H9 (cell line): ENCODE measurements at regions not wholly inside any gene's neighbourhood (a gene's known extent, or its start where the extent isn't known, plus 50 kb on each side); places are given as distances from the start of the nearest gene placed in this dataset.

Experiments
- DNase-seq: peaks from one replicate; pipeline ENCODE4 v3.0.0-alpha.2; 2017
- H2AFZ ChIP-seq: one replicate; pipeline ENCODE4 v1.6.1; 2013; ENCODE audit warnings: mild to moderate bottlenecking, low read length, control low read depth, moderate library complexity
- H2AK5ac ChIP-seq: 2 replicates; pipeline ENCODE4 v1.6.1; 2013; ENCODE audit warnings: low read length, control low read depth, mixed read lengths; ENCODE audit not compliant: insufficient read length
- H2BK120ac ChIP-seq: one replicate; pipeline ENCODE4 v1.6.1; 2013; ENCODE audit warnings: low read depth, mild to moderate bottlenecking, low read length, control low read depth, inconsistent platforms; ENCODE audit not compliant: poor library complexity, severe bottlenecking
- H2BK12ac ChIP-seq: 2 replicates; pipeline ENCODE4 v1.6.1; 2013; ENCODE audit warnings: low read length, control low read depth, mixed read lengths, low read depth; ENCODE audit not compliant: insufficient read length
- H2BK15ac ChIP-seq: 2 replicates; pipeline ENCODE4 v1.6.1; 2013; ENCODE audit warnings: low read depth, low read length, control low read depth
- H2BK20ac ChIP-seq: one replicate; pipeline ENCODE4 v1.6.1; 2013; ENCODE audit warnings: low read depth, mild to moderate bottlenecking, low read length, control low read depth, inconsistent platforms; ENCODE audit not compliant: poor library complexity, severe bottlenecking
- H2BK5ac ChIP-seq: 2 replicates; pipeline ENCODE4 v1.6.1; 2013; ENCODE audit warnings: low read length, control low read depth, mixed read lengths; ENCODE audit not compliant: insufficient read length
- H3K14ac ChIP-seq: 2 replicates; pipeline ENCODE4 v1.6.1; 2013; ENCODE audit warnings: low read length, control low read depth; ENCODE audit not compliant: insufficient read depth
- H3K18ac ChIP-seq: 2 replicates; pipeline ENCODE4 v1.6.1; 2013; ENCODE audit warnings: low read depth, mild to moderate bottlenecking, mixed read lengths, low read length, control low read depth; ENCODE audit not compliant: insufficient read length
- H3K23ac ChIP-seq: 2 replicates; pipeline ENCODE4 v1.6.1; 2013; ENCODE audit warnings: low read length, control low read depth, mixed read lengths, low read depth; ENCODE audit not compliant: insufficient read length
- H3K23me2 ChIP-seq: 2 replicates; pipeline ENCODE4 v1.6.1; 2013; ENCODE audit warnings: low read depth, mild to moderate bottlenecking, mixed read lengths, low read length, control low read depth; ENCODE audit not compliant: insufficient read length, poor library complexity, severe bottlenecking
- H3K27ac ChIP-seq: 2 replicates; pipeline ENCODE4 v1.5.1; 2013; ENCODE audit warnings: low read length, control low read depth, mixed read lengths, low read depth; ENCODE audit not compliant: insufficient read length
- H3K27me3 ChIP-seq: 2 replicates; pipeline ENCODE4 v1.6.1; 2013; ENCODE audit warnings: low read length, control low read depth, inconsistent platforms; ENCODE audit not compliant: insufficient read depth
- H3K4ac ChIP-seq: 2 replicates; pipeline ENCODE4 v1.6.1; 2013; ENCODE audit warnings: low read depth, mild to moderate bottlenecking, control low read depth, inconsistent platforms, low read length, moderate library complexity
- H3K4me1 ChIP-seq: 2 replicates; pipeline ENCODE4 v1.6.1; 2013; ENCODE audit warnings: low read length, control low read depth, inconsistent platforms; ENCODE audit not compliant: insufficient read depth
- H3K4me2 ChIP-seq: 2 replicates; pipeline ENCODE4 v1.6.1; 2013; ENCODE audit warnings: low read length, control low read depth, mixed read lengths; ENCODE audit not compliant: insufficient read length, insufficient read depth
- H3K56ac ChIP-seq: 2 replicates; pipeline ENCODE4 v1.6.1; 2013; ENCODE audit warnings: low read depth, mild to moderate bottlenecking, mixed read lengths, low read length, control low read depth; ENCODE audit not compliant: insufficient read length
- H3K79me1 ChIP-seq: 2 replicates; pipeline ENCODE4 v1.6.1; 2013; ENCODE audit warnings: low read depth, mild to moderate bottlenecking, moderate library complexity, low read length, control low read depth, inconsistent platforms; ENCODE audit not compliant: insufficient read depth, poor library complexity, severe bottlenecking
- H3K79me2 ChIP-seq: 2 replicates; pipeline ENCODE4 v1.6.1; 2013; ENCODE audit warnings: low read length, control low read depth, inconsistent platforms; ENCODE audit not compliant: insufficient read depth
- H3K9ac ChIP-seq: 2 replicates; pipeline ENCODE4 v1.6.1; 2013; ENCODE audit warnings: low read length, control low read depth, mixed read lengths; ENCODE audit not compliant: insufficient read length; ENCODE audit errors: extremely low read depth
- H3K9me3 ChIP-seq: one replicate; pipeline ENCODE4 v1.6.1; 2013; ENCODE audit warnings: low read depth, low read length, inconsistent platforms; ENCODE audit not compliant: control insufficient read depth
- H3T11ph ChIP-seq: one replicate; pipeline ENCODE4 v1.6.1; 2013; ENCODE audit warnings: mild to moderate bottlenecking, low read length, control low read depth, inconsistent platforms
- H4K20me1 ChIP-seq: one replicate; pipeline ENCODE4 v1.6.1; 2013; ENCODE audit not compliant: control insufficient read depth, insufficient read length, insufficient read depth
- H4K5ac ChIP-seq: 2 replicates; pipeline ENCODE4 v1.6.1; 2013; ENCODE audit warnings: low read depth, mild to moderate bottlenecking, mixed read lengths, low read length, control low read depth; ENCODE audit not compliant: insufficient read length
- H4K8ac ChIP-seq: replicated peaks from 2 replicates; pipeline ENCODE4 v1.6.1; 2013; ENCODE audit warnings: low read length, control low read depth, mixed read lengths, low read depth; ENCODE audit not compliant: insufficient read length
- H4K91ac ChIP-seq: 2 replicates; pipeline ENCODE4 v1.6.1; 2013; ENCODE audit warnings: low read depth, mild to moderate bottlenecking, moderate library complexity, mixed read lengths, low read length, control low read depth; ENCODE audit not compliant: insufficient read length
- H3K27ac Mint-ChIP-seq, 3 experiments: 2 replicates in 2 of 3; 3 replicates in 1 of 3; pipeline ENCODE4 v1.8.0; 2020 to 2021; ENCODE audit warnings: mixed read lengths in 3 of 3, mild to moderate bottlenecking in 1 of 3, moderate library complexity in 1 of 3
- H3K27me3 Mint-ChIP-seq: 2 replicates; pipeline ENCODE4 v1.8.0; 2021; ENCODE audit warnings: low read depth, mild to moderate bottlenecking, moderate library complexity, mixed read lengths
- H3K36me3 Mint-ChIP-seq, 3 experiments: 2 replicates in 2 of 3; 3 replicates in 1 of 3; pipeline ENCODE4 v1.8.0; 2020 to 2021; ENCODE audit warnings: low read depth in 3 of 3, mixed read lengths in 3 of 3; ENCODE audit not compliant: insufficient read depth in 1 of 3
- H3K4me1 Mint-ChIP-seq, 2 experiments: 2 replicates each; pipeline ENCODE4 v1.8.0; 2020; ENCODE audit warnings: mixed read lengths in 2 of 2
- H3K4me3 Mint-ChIP-seq, 2 experiments: 2 replicates in 1 of 2; 3 replicates in 1 of 2; pipeline ENCODE4 v1.8.0; 2020 to 2021; ENCODE audit warnings: mild to moderate bottlenecking in 2 of 2, mixed read lengths in 2 of 2, moderate library complexity in 1 of 2
- H3K9me3 Mint-ChIP-seq, 2 experiments: 2 replicates in 1 of 2; 3 replicates in 1 of 2; pipeline ENCODE4 v1.8.0; 2020; ENCODE audit warnings: mild to moderate bottlenecking in 2 of 2, mixed read lengths in 2 of 2, moderate library complexity in 1 of 2
- TF ChIP-seq, protein P1 (sequence below): fragments of 200-600 bp; sonication (generic); conservative IDR thresholded peaks from 3 replicates; pipeline ENCODE4 v1.8.0; 2021; ENCODE audit warnings: antibody characterized with exemption, mild to moderate bottlenecking

DNA sequence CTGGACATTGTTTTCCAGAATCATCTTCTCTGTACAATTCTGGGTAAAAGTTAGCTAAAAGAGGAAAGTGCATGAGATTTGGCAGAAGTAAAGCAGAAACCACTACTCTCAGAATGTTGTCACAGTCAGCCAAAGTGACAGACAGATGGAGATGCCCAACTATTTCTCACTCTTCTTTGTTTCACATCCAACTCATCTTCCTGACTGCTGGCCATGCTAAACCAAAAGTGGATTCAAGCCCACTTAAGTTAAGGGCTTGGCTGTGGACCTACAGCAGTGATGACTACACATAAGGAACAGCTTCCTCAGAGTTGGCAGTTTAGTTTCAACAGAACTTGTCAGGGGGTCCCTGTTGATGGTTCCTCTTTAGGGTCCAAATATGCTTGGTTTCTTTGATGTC, 730.2 kb downstream of the LRRIQ3 start:
- no peak for DNase-seq

More for the DNA sequence above, 730.2 kb downstream of the LRRIQ3 start:
- Histone ChIP-seq H3K9ac (no peak overlapping the region), H3K23ac (no peak overlapping the region), H3K4ac (no peak overlapping the region), H3K23me2 (no peaks in the 10 kb centered on the region), H3K79me2 (no peaks in the 10 kb centered on the region), H3K27me3 (no peaks in the 10 kb centered on the region), H2BK15ac (no peak overlapping the region), H3K56ac (no peak overlapping the region), H2BK120ac (no peak overlapping the region), H2BK12ac (no peak overlapping the region), H2AK5ac (no peak overlapping the region), H3K4me1 (no peaks in the 10 kb centered on the region), H4K91ac (no peak overlapping the region), H3K18ac (no peak overlapping the region), H2AFZ (no peak overlapping the region), H4K8ac (no peak overlapping the region), H3K79me1 (no peaks in the 10 kb centered on the region), H3T11ph (no peak overlapping the region), H3K14ac (no peak overlapping the region), H2BK5ac (no peak overlapping the region), H3K4me2 (no peak overlapping the region), H2BK20ac (no peak overlapping the region), H3K9me3 (no peaks in the 10 kb centered on the region), H3K27ac (no peak overlapping the region), H4K5ac (no peak overlapping the region), H4K20me1 (no peaks in the 10 kb centered on the region)
- peaks cover 0 to 3% of the 10 kb centered on the region in 2 experiments; a peak in 1 of 4 replicates for H3K4me1 Mint-ChIP-seq
- H3K27me3 Mint-ChIP-seq = no peaks in the 10 kb centered on the region
- H3K27ac Mint-ChIP-seq = no peak overlapping the region
- H3K9me3 Mint-ChIP-seq = no peaks in the 10 kb centered on the region
- no peaks in the 10 kb centered on the region for H3K36me3 Mint-ChIP-seq
- TF ChIP-seq, protein P1, sequence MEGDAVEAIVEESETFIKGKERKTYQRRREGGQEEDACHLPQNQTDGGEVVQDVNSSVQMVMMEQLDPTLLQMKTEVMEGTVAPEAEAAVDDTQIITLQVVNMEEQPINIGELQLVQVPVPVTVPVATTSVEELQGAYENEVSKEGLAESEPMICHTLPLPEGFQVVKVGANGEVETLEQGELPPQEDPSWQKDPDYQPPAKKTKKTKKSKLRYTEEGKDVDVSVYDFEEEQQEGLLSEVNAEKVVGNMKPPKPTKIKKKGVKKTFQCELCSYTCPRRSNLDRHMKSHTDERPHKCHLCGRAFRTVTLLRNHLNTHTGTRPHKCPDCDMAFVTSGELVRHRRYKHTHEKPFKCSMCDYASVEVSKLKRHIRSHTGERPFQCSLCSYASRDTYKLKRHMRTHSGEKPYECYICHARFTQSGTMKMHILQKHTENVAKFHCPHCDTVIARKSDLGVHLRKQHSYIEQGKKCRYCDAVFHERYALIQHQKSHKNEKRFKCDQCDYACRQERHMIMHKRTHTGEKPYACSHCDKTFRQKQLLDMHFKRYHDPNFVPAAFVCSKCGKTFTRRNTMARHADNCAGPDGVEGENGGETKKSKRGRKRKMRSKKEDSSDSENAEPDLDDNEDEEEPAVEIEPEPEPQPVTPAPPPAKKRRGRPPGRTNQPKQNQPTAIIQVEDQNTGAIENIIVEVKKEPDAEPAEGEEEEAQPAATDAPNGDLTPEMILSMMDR = no peak
- H3K4me3 Mint-ChIP-seq = no peak overlapping the region
